HG03064 (cell line): ENCODE measurements at regions not wholly inside any gene's neighbourhood (a gene's known extent, or its start where the extent isn't known, plus 50 kb on each side); places are given as distances from the start of the nearest gene placed in this dataset.
"Not testable (repeated sequence)": the region's sequence is repeated elsewhere in the genome, so short reads cannot be mapped to it uniquely, and the experiment has no call there.

ENCODE experiments used
- ATAC-seq: cut with Tn5 transposase; IDR thresholded peaks from one replicate; pipeline ENCODE4 v1.9.1; 2021; ENCODE audit warnings: low read depth; ENCODE audit not compliant: unreplicated experiment

DNA sequence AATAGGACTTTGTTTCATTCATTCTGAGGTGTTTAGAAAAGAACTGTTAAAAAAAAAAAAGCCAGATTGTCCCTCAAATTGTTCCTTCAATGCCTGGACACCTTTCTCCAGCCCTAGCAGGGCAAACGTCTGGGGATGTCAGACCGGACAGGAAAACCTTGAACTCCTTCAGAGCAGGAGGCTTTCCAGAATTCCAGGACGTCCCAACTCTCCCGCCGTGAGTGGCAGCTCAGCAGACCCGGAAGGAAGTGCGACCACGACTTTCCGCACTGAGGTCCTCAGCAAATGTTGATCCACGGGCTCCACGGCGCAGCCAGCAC, 139.1 kb downstream of the DLL1 start:
- ATAC-seq, result no peak

DNA sequence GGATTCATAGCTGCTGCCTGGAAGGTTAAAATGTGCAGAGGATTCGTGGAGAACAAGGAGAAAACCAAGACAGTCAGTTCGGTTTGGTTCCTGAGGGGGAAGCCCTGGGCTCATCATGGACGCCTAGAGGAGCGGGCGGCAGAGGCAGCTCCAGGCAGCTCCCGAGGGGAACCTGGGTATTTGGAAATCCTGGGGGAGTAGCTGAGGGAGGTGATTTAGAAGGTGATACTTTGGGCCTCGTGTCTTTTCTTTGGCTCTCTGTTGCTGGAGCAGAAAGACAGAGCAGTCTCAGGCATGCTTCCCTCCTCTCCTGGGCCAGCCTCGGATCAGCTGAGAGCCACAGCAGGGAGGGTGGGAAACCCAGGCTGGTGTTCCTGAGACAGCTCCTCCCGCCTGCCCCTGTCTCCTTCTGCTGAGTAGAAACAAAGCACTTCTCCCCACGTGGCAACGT, 139.5 kb downstream of the DLL1 start:
- no peak for ATAC-seq

DNA sequence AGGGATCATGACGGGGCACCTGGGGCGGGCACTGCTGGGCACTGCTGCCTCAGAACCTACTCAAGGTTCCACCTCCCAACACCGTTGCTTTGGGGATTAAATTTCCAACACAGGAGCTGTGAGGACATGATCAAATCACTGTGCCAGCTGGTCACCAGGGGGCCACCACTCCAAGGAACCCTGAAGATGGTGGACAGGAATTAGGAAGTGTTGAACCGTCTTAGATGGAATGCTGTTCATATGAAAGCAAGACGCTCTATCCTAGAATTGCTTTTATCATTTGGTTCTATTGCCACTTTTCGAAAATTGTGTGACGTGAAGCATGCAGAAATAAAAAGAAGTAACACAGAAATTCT, 140.3 kb downstream of the DLL1 start:
- ATAC-seq, result no peak

DNA sequence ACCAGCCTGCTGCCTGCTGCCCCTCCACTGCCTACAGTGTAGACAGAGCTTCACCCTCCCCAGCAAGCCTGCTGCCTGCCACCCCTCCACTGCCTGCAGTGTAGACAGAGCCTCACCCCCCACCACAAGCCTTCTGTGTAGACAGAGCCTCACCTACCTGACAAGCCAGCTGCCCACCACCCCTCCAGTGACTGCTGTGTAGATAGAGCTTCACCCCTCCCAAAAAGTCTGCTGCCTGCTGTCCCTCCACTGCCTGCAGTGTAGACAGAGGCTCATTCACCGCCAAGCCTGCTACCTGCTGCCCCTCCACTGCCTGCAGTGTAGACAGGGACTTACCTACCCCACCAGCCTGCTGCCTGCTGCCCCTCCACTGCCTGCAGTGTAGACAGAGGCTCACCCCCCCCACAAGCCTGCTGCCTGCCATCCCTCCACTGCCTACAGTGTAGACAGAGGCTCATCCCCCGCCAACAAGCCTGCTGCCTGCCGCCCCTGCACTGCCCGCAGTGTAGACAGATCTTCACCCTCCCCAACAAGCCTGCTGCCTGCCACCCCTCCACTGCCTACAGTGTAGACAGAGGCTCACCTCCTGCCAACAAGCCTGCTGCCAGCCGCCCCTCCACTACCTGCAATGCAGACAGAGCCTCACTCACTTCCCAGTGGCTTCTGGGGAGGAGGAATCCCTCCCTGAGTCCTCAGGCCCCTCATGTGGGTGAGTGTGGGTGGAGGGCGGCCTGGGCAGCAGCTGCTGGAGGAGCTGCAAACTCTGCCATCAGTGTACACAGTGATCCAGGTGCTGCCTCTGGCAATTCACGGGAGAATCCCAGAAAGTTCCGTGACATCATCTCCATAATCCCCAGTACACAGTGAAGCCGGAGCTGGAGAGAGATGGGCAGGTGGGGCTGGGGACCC, 140.9 kb downstream of the DLL1 start:
- no peak for ATAC-seq

DNA sequence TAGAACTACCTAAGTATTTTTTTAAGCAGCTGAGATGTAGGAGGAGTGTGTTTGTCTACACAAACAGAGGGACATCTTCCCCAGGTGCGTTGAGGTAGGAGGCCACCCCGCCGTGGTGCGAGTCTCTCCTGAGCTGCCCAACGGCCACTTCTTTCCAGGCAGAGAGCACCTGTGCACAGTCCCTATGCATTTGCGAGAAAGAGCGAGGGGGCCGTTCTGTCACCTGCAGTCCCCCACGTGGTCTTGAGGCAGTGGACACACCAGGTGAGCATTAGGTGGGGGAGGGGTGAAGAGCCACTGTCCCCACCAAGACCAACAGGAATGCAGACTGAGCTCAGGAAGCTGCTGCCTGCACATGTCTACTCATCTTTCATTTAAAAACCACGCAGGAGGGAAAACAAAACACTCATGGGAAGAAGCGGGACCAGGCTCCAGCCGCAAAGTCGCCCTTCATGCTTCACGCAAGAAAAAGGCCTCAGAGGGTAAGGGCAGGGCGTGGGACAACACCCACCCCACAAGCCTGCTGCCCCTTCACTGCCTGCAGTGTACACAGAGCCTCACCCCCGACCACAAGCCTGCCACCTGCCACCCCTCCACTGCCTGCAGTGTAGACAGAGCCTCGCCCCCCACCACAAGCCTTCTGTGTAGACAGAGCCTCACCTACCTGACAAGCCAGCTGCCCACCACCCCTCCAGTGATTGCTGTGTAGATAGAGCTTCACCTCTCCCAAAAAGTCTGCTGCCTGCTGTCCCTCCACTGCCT, 142.0 kb downstream of the DLL1 start:
- no peak for ATAC-seq

DNA sequence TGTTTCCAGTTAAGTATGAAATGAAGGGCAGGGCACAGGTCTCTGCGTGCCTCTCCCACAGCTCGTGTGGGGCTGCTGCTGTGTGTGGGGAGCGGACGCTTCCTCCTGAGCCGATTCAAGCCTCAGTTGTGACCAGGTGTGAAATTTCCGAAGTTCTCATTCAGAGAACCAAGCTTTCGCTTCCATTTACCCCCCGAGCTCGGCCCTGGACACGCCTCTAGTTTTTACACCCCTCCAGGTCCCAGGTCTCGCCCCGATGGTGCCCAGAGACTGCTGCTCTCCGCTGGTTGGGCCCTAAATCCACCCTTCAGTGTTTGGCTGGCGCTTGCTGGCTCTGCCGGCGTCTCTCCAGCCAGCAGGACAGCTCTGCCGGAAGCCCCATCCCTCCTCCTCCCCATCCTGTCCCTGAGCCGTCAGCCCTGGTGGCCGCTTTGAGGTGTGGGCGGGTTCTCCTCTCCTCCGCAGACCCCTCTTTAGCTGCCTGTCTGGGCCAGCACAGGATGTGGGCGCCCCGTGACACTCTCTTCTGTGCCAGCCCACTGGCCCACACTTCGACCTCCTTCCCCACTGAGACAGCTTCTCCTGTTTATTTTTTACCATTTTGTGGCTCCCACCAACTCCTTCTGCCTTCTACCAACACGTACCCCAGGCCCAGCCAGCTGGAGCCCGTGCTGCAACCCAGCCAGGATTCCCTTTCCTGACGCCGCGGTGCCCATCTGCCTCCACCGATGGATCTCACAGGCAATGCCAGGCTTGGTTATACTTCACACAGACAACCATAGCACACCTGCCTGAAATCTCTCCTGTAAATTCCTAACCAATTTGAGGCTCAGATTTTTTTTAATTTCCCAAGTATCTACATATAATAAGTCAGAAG, 142.8 kb downstream of the DLL1 start:
- no peak for ATAC-seq

DNA sequence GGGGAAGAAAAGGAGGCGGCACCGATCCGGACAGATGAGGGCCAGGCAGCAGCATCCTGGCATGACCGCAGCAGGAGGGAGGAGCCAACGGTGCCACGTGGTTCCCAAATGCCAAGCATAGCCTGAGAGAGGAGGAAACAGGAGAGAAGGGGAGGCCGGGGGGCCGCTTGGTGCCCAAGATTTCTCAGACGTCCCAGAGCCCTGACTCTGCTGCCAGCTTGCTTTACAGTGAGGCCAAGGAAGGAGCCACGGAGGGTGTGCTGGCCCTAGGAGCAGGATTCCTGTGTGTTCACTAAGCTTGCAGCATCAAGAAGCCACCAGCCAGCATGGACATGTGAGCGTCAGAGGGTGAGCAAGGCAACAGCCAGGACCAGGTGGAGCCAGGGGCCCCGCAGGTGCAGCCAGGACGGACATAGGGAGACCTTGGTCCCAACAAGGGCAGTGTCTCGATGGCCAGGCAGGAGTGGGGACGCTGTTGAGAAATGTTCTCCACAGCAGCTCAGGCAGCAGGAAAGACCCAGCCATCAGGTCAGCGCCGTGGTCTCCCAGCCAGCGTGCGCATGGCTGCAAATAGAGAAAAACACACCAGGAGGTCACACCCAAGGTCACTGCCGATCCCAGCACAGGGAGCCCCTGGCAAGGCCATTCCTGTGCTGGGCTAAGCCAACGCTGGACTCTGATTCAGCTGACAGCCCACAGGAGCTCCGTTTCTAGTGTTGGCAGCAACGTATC, 143.7 kb downstream of the DLL1 start:
- no peak for ATAC-seq

DNA sequence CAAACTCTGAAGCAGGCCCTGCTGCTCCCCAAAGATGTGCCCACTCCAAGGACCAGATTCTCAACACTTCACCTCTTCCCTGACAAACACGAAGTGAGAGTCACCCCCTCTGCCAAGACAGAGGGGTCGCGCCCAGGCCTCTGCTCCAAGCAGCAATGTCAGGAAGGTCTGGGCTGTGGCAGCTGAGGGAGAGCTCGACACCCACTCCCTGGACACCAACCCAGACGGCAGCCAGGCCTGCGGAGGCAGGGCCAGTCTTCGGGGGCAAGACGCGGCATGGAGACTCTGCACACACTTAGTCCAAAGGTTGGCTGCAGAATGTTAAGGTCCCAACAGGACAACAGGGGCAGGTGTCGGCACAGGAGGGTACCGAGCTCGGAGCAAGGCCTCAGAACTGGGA, 144.2 kb downstream of the DLL1 start:
- ATAC-seq, result no peak

DNA sequence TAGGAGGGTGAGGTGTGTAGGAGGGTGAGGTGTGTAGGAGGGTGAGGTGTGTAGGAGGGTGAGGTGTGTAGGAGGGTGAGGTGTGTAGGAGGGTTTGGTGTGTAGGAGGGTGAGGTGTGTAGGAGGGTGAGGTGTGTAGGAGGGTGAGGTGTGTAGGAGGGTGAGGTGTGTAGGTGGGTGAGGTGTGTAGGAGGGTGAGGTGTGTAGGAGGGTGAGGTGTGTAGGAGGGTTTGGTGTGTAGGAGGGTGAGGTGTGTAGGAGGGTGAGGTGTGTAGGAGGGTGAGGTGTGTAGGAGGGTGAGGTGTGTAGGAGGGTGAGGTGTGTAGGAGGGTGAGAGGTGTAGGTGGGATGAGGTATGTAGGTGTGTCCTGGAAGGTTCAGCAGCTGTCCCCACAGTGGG, 144.7 kb downstream of the DLL1 start:
- not testable (repeated sequence) for ATAC-seq

DNA sequence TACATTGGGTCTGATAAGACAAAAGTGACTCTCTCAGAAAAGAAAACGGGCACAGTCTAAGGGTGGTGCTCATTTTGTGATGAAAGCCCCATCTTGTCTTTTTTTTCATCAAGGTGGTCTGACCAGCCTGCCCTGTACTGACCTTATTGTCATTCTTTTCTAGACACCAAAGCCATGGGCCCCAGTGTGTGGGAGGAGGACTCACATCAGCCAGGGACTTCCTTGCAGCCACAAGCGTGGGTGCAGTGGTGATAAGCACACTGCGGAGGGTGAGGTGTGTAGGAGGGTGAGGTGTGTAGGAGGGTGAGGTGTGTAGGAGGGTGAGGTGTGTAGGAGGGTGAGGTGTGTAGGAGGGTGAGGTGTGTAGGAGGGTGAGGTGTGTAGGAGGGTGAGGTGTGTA, 145.2 kb downstream of the DLL1 start:
- ATAC-seq, result not testable (repeated sequence)

DNA sequence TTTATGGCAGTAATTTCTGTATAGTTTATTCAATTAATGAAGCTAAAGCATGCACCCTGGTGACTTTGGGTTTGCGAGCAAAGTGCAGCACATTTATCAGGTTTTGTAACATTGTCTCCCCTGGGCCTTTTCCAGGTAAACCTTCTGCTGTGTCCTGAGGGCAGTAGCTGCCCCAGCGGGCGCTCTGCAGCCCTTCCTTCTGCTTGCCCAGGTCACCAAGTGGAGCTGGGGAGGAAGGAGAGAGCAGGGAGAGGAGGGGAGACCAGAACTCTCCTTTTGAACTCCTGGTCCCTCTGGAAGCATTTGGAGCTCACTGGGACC, 145.6 kb downstream of the DLL1 start:
- no peak for ATAC-seq

DNA sequence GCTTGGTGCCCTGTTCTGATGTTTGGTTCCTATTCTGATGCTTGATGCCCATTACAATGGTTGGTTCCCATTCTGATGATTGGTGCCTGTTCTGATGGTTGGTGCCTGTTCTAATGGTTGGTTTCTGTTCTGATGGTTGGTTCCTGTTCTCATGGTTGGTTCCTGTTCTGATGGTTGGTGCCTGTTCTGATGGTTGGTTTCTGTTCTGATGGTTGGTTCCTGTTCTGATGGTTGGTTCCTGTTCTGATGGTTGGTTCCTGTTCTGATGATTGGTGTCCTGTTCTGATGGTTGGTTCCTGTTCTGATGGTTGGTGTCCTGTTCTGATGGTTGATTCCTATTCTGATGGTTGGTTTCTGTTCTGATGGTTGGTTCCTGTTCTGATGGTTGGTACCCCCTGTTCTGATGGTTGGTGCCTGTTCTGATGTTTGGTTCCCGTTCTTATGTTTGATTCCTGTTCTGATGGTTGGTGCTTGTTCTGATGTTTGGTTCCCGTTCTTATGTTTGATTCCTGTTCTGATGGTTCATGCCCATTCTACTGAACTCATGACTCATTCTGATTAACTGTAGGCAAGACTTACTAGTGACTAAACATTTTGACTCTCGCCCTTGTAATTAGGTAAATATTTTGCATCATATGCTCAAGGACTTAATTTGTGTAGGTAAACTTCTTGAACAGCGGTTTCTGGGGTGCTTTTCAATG, 146.2 kb downstream of the DLL1 start:
- no peak for ATAC-seq

DNA sequence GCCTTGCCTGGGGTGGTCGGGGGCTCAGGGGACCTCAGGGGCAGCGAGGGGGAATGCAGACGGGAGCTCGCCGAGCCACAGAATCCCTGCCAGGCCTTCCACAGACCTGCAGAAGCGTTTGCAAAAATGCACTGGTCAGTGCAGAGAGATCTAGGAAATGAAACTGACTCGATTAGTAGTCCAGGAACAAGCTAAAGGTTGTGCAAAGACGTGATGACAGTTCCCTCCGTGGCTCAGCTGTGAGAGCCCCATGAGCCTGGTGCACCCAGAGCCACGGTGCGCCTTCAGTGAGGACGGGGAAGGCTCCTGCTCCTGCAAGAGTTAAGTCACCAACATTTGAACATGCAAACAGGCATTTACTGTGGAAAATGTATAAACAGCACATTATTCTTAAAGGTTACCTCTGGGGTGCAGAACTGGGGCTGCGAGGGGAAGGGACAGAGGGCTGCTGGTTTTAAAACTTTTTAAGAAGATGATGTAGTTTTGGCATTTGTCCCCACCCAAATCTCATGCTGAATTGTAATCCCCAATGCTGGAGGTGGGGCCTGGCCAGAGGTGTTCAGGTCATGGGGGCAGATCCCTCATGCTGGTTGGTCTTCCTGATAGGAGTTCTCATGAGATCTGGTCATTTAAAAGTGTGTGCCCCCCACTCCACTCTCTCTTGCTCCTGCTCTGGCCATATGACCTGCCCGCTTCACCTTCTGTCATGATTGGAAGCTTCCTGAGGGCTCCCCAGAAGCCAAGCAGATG, 147.3 kb downstream of the DLL1 start:
- no peak for ATAC-seq

DNA sequence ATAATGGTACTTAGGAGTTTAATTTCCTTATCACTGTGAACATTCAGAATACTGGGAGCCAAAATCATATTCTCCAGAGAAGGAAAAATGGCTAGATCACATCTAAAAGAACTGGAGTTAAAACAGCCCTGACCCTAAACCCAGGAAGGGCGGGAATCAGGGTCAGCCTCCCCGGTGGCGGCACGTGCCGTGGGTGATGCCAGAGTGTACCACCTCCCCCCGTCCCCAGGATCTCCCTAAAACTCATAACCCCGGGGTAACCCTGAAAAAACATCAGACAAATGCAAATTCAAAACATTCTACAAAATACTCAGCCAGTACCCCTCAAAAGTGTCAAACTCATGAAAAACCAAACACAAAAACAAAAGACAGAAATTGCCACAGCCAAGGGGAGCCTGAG, 148.3 kb downstream of the DLL1 start:
- no peak for ATAC-seq

DNA sequence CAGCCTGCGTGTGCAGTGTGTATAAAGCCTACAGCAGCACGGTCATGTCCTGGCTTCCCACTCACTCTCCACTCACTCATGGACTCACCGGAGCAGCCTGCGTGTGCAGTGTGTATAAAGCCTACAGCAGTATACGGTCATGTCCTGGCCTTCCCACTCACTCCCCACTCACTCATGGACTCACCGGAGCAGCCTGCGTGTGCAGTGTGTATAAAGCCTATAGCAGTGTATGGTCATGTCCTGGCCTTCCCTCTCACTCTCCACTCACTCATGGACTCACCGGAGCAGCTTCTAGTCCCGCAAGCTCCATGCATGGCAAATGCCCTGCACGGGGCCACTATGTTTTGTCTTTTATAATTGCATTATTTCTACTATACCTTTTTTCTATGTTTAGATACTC, 149.8 kb downstream of the DLL1 start:
- not testable (repeated sequence) for ATAC-seq

DNA sequence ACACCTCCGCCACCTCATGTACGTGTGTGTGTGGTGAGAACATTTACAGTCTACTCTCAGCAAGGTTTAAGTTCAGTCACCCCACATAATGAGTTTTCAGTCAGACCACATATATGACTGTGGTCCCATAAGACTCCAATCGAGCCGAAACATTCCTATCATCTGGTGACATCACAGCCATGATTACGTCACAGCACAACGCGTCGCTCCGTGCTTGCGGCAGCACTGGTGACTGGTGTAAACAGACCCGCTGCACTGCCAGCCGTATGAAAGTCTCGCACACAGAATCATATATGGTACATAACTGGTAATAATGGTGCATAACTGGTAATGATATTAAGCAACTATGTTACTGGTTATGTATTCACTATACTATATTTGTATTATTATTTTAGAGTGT, 150.7 kb downstream of the DLL1 start:
- ATAC-seq, result no peak

DNA sequence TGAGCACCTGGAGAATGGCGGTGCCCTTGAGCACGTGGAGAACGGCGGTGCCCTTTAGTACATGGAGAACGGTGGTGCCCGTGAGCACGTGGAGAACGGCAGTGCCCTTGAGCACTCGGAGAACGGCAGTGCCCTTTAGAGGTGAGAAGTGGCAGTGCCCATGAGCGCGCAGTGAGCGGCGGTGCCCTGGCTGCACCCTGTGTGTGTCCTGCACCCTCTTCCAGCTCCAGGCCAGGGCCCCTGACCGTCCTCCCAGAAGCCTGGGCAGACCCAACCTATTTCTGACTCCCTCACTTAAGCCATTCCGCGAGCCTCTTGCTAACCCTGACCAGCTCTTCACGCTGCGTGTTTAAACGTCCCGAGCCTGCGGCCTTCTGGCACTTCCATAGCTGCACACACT, 151.3 kb downstream of the DLL1 start:
- no peak for ATAC-seq

DNA sequence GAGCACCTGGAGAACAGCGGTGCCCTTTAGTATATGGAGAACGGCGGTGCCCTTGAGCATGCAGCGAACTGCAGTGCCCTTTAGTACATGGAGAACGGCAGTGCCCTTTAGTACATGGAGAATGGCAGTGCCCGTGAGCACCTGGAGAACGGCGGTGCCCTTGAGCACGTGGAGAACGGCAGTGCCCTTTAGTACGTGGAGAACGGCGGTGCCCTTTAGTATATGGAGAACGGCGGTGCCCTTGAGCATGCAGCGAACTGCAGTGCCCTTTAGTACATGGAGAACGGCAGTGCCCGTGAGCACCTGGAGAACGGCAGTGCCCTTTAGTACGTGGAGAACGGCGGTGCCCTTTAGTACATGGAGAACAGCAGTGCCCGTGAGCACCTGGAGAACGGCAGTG, 151.8 kb downstream of the DLL1 start:
- not testable (repeated sequence) for ATAC-seq
